Left kidney (tissue), 1 donor: ENCODE measurements at regions not wholly inside any gene's neighbourhood (a gene's known extent, or its start where the extent isn't known, plus 50 kb on each side); places are given as distances from the start of the nearest gene placed in this dataset.

ENCODE experiments used
- DNase-seq: peaks from one replicate; pipeline ENCODE4 v3.0.0-alpha.2; 2013

DNA sequence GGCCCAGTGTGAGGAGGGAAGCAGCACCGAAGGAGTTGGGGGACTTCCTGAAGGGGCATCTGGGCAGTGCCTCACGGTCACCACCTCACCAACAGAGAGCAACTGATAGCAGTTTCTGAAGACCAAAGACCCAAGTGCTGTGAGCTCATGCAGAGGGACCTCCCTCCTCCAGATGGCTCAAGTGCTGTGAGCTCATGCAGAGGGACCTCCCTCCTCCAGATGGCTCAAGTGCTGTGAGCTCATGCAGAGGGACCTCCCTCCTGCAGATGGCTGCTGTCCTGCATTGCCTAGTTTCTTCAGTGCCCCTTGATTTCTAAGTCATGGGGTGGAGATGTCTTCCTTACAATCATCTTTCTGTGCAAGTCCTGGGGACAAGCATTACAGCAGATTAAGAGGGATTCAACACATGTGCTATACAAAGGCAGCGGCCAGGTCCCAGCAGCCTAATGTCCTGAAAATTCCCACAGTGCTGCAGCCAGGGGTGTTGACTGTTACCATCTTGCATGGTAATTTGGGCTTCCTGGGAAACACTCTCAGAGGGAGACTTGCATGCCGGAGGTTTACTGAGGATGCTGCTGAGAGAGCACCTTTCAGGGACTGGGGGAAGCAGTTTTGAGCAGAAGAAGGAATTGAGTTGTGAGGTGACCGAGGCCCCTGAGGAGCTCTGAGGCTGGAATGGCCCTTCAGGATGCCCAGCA lies 409.3 kb downstream of the GALR1 start:
- no peak for DNase-seq

GRCh38 chr18:77666613-77667012 lies 417.0 kb downstream of the GALR1 start:
- DNase-seq: no peak

DNA sequence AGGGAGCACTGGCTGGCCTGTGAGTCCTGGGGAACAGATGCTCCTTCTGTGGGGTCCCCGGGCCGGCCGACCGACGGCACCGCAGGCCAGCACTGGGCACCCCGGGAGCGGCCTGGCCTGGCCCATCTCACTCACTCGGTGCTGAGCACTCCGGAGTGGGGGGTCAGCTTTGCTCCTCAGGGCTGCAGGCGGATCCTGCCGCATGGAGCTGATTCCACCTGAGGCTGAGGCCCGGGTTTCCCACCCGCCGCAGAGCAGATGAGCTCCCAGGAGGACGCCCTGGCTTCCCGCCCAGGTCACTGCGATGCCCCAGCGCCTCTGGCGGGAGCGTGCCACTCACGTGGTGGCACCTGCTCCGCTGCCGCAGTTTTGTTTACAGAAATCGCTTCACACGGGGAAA lies 418.6 kb downstream of the GALR1 start:
- no peak for DNase-seq

- no peak for DNase-seq
Measured at GRCh38 chr18:77669331-77669730, 419.7 kb downstream of the GALR1 start.

GRCh38 chr18:77671456-77672167 lies 422.0 kb downstream of the GALR1 start:
- DNase-seq: no peak

DNA sequence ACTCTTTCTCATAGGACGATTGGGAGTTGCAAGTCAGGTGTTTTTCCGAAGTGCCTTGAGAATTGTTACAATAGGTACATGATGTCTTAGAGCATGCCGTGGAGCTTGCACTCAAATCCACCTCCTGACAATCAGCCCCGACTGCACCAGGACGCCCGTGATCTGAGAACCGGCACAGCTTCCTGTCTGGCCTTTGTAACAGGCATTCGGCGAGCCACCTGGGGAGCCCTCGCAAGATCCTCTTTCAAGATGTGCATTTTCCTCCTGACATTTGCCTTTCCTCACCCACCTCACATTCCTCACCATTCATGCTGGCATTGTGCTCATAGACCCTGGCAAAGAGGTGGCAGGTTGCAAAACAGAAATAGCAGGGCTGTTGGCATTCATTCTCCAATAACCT lies 427.3 kb downstream of the GALR1 start:
- no peak for DNase-seq

DNA sequence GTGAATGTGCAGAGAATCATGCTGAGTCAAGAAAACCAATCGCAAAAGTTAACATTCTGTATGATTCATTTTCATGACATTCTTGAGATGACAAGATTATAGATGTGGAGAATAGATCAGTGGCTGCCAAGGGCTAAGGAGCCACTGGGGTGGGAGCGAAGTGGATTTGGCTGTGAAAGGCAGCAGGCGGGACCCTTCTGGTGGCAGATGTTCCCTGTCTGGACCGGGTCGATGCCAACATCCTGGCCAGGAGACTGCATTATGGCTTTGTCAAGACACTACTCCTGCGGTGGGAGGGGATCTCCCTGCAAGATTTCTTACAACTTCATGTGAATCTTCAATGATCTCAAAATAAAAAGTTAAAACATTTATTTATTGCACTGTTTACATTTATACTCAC lies 427.9 kb downstream of the GALR1 start:
- DNase-seq: no peak

GRCh38 chr18:77679869-77680268 lies 430.2 kb downstream of the GALR1 start:
- no peak for DNase-seq

DNA sequence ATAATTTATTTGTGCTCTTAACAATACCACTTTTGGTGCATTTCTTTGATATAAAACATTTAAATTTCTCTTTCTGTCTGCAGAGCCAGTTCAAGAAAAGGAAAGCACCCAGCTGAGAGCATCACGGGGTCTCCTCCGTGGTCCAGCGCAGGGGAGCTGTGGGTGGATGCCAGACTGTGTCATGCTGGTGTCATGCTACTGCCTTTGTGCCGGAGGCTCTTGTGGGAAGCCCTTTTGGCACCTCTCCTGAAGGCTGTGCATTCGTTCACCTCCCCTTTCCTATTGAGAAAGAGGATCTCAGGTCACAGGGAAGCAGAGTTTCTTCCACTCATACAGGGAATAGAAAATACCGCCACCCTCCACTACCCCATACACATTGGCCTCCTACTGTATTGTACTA lies 450.4 kb downstream of the GALR1 start:
- no peak for DNase-seq

DNA sequence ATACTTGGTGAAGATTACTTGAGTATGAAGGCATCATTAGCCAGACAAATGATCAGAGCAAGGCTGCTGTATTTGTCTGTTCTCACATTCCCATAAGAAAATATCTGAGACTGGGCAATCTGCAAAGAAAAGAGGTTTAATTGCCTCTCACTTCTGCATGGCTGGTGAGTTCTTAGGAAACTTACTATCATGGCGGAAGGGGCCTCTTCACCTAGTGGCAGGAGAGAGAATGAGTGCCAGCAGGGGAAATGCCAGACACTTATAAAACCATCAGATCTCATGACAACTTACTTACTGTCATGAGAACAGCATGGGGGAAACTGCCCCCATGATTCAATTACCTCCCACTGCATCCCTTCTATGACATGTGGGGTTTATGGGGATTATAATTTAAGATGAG lies 452.3 kb downstream of the GALR1 start:
- no peak for DNase-seq

DNA sequence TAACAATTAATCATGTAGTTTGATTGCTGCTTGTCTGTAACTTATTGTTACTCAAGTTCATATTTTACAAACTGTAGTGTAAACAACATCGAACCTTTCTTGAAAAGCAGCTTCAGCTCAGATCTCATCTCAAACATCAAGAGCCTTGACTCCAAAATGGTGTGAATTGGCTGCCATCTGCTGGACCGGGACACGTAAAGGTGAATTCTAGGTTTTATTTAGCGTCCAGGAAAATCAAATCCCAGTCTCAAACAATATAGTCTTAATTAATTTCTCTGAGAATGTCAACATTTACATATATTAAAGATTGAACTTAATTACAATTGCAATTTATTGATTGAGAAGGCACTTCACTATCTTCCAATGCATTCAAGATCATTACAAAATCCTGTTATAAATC lies 453.0 kb downstream of the GALR1 start:
- peak; percentile 14 for DNase-seq

GRCh38 chr18:77705301-77705700 lies 455.7 kb downstream of the GALR1 start:
- no peak for DNase-seq

GRCh38 chr18:77708826-77709506 lies 459.3 kb downstream of the GALR1 start:
- no peak for DNase-seq

GRCh38 chr18:77711096-77711495 lies 461.4 kb downstream of the GALR1 start:
- no peak for DNase-seq

- DNase-seq: no peak
Measured at GRCh38 chr18:77714716-77715115, 465.1 kb downstream of the GALR1 start.

GRCh38 chr18:77716282-77716681 lies 466.6 kb downstream of the GALR1 start:
- DNase-seq: no peak

DNA sequence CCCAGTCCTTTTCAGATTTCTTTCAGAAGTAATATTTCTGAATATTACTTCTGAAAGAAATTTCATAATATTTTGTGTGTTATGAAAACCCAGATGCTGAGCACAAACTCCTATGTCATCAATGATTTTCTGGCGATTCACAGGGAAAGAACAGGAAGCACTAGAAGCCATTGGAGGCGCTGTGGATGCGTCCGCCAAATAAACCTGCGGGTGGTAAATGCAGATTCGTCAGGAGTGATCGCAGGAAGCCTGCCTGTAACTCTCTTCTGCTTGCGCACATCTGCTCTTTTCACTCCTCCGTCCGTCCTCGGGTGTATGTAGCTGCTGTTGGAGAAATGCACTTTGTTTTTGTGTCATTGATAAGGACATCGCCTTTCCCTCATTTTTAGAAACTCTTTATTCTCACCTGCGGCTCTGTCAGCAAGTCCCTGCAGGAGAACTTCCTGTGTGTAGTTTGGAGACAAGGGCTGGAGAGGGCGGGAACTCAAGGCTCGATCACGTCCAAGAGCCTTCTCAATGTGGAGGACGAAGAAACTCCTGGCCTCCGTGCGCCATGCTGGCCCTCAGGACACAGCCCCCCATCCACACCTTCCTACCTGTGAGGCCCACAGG lies 483.8 kb downstream of the GALR1 start:
- no peak for DNase-seq

DNA sequence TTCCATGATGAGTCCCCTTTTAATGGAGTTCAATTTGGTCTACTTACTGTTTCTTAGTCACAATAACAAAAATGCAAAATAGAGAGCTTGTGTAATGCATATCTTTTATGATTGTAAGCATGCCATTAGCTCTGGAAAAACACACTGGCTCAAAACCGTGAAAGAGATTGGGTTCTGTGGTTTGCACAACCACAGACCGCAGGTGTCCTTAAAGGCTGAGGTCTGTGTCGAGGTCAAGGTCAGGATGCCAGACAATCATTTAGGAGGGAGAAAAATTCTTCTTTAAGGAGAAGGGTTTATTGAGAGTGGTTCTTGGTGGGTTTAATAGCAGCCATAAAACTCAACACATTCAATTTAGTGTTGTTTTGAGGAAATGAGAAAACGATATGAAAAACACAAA lies 487.2 kb downstream of the GALR1 start:
- no peak for DNase-seq

DNA sequence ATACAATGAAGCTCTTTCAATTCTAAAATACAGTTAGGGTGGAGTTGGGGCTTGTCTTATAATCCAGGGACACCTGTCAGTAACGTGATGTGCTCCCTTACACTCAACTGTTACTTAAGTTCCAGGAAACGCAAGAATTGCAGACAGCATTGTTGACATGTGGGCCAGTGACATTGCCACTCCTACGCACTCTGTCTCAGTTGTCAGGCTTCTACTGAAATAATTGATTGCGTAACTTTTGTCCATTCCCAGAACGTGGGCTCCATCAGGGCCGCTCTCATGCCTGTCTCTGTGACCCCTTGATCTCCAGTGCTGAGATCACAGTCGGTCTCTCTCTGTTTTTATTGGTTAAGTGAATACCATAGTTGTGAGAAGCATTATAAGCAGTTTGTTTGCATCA lies 487.8 kb downstream of the GALR1 start:
- peak; percentile 13 for DNase-seq

- DNase-seq: no peak
Measured at GRCh38 chr18:77749089-77749488, 499.4 kb downstream of the GALR1 start.

- DNase-seq: no peak
Measured at GRCh38 chr18:77750006-77750405, 500.4 kb downstream of the GALR1 start.

DNA sequence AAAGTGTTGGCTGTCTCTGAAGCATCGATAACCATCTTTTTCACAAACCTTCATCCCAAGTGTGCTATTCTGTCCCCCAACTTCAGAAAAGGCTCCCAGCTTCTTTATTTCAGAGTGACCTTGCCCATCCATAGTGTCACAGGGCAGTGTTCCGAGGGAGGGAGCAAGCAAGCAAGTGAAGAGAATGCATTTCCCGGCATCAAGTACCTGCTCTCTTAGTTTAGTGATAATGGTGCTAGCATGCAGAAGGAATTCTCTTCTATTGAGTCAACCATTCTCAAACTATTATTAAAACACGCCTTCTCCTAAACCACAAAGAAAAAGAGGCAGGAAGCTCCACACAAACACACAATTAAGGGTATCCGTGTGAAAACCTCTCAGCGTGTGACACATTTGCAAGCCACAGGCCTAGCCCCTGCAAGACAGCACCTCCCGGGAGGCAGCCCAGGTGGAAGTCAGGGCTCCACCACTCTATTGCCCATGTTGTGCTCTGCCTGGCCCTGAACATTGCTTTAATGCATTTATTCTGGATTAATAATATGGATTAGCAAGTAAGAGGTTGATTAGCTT lies 504.9 kb downstream of the GALR1 start:
- DNase-seq: no peak

- no peak for DNase-seq
Measured at GRCh38 chr18:77755187-77755586, 505.5 kb downstream of the GALR1 start.
